Adrenal gland (tissue), 5 donors: ENCODE measurements at regions not wholly inside any gene's neighbourhood (a gene's known extent, or its start where the extent isn't known, plus 50 kb on each side); places are given as distances from the start of the nearest gene placed in this dataset.

Experiments
- CTCF ChIP-seq, 6 experiments: fragments of 450-650 bp in 4 of 6; fragments of 200-600 bp in 2 of 6; sonication (generic) in 1 of 6; IDR thresholded peaks; 1 replicate in 5 of 6; 2 replicates in 1 of 6; pipeline versions ENCODE4 v1.5.1 to v1.8.0; 2016 to 2021; ENCODE audit warnings: antibody characterized with exemption in 6 of 6, mild to moderate bottlenecking in 2 of 6, moderate library complexity in 1 of 6
- POLR2A ChIP-seq, 2 donors: fragments of 450-650 bp; IDR thresholded peaks; one replicate each; pipeline ENCODE4 v1.6.1; 2017; ENCODE audit warnings: antibody characterized with exemption in 2 of 2, mild to moderate bottlenecking in 2 of 2, moderate library complexity in 1 of 2
- donor health status: DM: no; HTN: no; CAD: no.

DNA sequence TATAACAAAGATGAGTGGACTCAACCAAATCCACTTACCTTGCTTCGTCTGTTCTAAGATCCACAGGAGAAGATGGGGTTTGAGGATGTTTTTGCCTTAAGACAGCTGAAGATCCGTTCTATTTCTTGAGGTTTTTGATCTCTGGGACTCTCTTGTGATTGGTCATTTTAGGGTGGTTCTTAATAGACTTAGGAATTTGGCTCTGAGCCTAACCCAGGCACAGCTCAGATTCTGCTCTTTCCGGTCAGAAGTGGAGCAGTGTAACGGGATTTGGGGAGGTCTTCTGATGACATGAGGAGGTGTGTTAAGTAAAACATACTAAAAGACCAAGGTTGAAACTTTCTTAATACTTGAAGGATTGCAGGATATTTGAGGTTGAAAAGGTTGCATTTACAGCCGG is 166.9 kb downstream of the DMRT2 start:
- TF ChIP-seq CTCF (IDR thresholded peaks at IDR 0.05) = no peak
- no peak for TF ChIP-seq POLR2A (IDR thresholded peaks at IDR 0.05)
